Smooth muscle cell (in vitro differentiated cells): ENCODE measurements at regions not wholly inside any gene's neighbourhood (a gene's known extent, or its start where the extent isn't known, plus 50 kb on each side); places are given as distances from the start of the nearest gene placed in this dataset.
"Not testable (repeated sequence)": the region's sequence is repeated elsewhere in the genome, so short reads cannot be mapped to it uniquely, and the experiment has no call there.

Experiments used
- DNase-seq: peaks from one replicate; lab custom pipeline; 2025; ENCODE audit not compliant: unreplicated experiment; lab: John Stamatoyannopoulos, UW
- H2AFZ ChIP-seq: fragments of 200-600 bp; sonication (generic); 2 replicates; pipeline ENCODE4 v1.6.0; 2016; ENCODE audit warnings: antibody characterized with exemption, low read depth, mild to moderate bottlenecking
- H3F3A ChIP-seq: fragments of 200-600 bp; sonication (generic); 2 replicates; pipeline ENCODE4 v1.6.0; 2017; ENCODE audit warnings: antibody characterized with exemption, low read depth
- H3K27ac ChIP-seq: fragments of 200-600 bp; sonication (generic); 2 replicates; pipeline ENCODE4 v1.5.1; 2016; ENCODE audit warnings: low read depth, mild to moderate bottlenecking
- H3K27me3 ChIP-seq: fragments of 200-600 bp; sonication (generic); 2 replicates; pipeline ENCODE4 v1.6.1; 2016; ENCODE audit warnings: low read depth, mild to moderate bottlenecking
- H3K36me3 ChIP-seq: fragments of 200-600 bp; sonication (generic); 2 replicates; pipeline ENCODE4 v1.5.1; 2016; ENCODE audit warnings: low read depth
- H3K4me1 ChIP-seq: fragments of 200-600 bp; sonication (generic); 2 replicates; pipeline ENCODE4 v1.5.1; 2016; ENCODE audit warnings: low read depth
- H3K4me2 ChIP-seq: fragments of 200-600 bp; sonication (generic); 2 replicates; pipeline ENCODE4 v1.6.0; 2016; ENCODE audit warnings: mild to moderate bottlenecking
- H3K4me3 ChIP-seq: fragments of 200-600 bp; sonication (generic); 2 replicates; pipeline ENCODE4 v1.5.1; 2016; ENCODE audit warnings: mild to moderate bottlenecking
- H3K79me2 ChIP-seq: fragments of 200-600 bp; sonication (generic); 2 replicates; pipeline ENCODE4 v1.6.0; 2016; ENCODE audit warnings: low read depth, mild to moderate bottlenecking
- H3K9ac ChIP-seq: fragments of 200-600 bp; sonication (generic); 2 replicates; pipeline ENCODE4 v1.6.0; 2016; ENCODE audit warnings: low read depth
- H3K9me3 ChIP-seq: fragments of 200-600 bp; sonication (generic); replicated peaks from 2 replicates; pipeline ENCODE4 v1.5.1; 2016; ENCODE audit warnings: low read depth
- H4K20me1 ChIP-seq: fragments of 200-600 bp; sonication (generic); 2 replicates; pipeline ENCODE4 v1.6.0; 2016; ENCODE audit warnings: low read depth
- WGBS: methylation state at CpG from one replicate; pipeline ENCODE4 v1.1.7; 2016; ENCODE audit warnings: low lambda C conversion rate; 5-methylcytosine and 5-hydroxymethylcytosine counted together
- TF ChIP-seq, protein P1 (sequence below): fragments of 200-600 bp; sonication (generic); IDR thresholded peaks from 2 replicates; pipeline ENCODE4 v1.5.1; 2017; ENCODE audit warnings: borderline replicate concordance, mild to moderate bottlenecking, antibody characterized with exemption; ENCODE audit not compliant: insufficient read depth, poor library complexity, severe bottlenecking

DNA sequence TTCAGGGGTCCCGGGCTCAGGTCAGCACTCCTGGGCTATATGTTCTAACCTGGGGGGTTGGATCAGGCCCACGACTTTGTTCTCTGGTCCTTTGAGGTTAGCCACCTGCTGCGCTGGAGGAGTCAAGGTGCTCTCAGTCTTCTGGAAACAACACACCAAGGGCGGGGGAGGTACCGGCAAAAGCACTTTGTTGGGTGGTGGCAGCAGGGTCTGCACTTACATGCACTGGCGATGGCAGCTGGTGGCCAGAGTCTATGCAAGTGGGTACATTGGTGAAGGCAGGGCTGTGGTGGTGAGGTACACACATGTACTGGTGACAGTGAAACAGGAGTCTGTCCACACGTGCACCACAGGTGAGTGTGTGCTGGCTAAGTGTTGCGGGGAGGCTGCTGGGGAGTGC, 194.2 kb upstream of the MAGI2 start:
- no peak overlapping the region for H3K27ac ChIP-seq
- H3K27me3 ChIP-seq = no peaks in the 10 kb centered on the region
- TF ChIP-seq, protein P1, sequence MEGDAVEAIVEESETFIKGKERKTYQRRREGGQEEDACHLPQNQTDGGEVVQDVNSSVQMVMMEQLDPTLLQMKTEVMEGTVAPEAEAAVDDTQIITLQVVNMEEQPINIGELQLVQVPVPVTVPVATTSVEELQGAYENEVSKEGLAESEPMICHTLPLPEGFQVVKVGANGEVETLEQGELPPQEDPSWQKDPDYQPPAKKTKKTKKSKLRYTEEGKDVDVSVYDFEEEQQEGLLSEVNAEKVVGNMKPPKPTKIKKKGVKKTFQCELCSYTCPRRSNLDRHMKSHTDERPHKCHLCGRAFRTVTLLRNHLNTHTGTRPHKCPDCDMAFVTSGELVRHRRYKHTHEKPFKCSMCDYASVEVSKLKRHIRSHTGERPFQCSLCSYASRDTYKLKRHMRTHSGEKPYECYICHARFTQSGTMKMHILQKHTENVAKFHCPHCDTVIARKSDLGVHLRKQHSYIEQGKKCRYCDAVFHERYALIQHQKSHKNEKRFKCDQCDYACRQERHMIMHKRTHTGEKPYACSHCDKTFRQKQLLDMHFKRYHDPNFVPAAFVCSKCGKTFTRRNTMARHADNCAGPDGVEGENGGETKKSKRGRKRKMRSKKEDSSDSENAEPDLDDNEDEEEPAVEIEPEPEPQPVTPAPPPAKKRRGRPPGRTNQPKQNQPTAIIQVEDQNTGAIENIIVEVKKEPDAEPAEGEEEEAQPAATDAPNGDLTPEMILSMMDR = no peak
- H3K9me3 ChIP-seq = no peaks in the 10 kb centered on the region
- H3K36me3 ChIP-seq = no peaks in the 10 kb centered on the region
- DNase-seq = no peak
- no peak overlapping the region for H3K4me3 ChIP-seq
- H3K4me2 ChIP-seq = no peak overlapping the region
- 94% methylated on average over 8 of the region's 8 CpGs for WGBS
- H3K79me2 ChIP-seq = no peaks in the 10 kb centered on the region
- H3K9ac ChIP-seq = no peak overlapping the region
- no peaks in the 10 kb centered on the region for H3K4me1 ChIP-seq
- no peaks in the 10 kb centered on the region for H3F3A ChIP-seq
- H4K20me1 ChIP-seq = no peaks in the 10 kb centered on the region
- no peak overlapping the region for H2AFZ ChIP-seq

DNA sequence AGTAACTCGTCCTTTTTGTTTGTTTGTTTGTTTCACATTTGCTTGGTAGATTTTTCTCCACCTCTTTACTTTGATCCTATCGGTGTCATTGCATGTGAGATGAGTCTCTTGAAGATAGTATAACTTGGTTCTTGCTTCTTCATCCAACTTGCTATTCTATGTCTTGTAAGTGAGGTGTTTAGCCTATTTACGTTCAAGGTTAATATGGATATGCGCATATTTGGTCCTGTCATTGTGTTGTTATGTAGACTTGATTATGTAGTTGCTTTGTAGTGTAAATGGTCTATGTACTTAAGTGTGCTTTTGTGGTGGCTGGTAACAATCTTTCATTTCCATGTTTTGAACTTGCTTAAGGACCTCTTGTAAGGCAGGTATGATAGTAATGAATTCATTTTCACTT, 192.8 kb upstream of the MAGI2 start:
- 80% methylated on average over 4 of the region's 4 CpGs for WGBS
- H3K4me1 ChIP-seq = no peaks in the 10 kb centered on the region

DNA sequence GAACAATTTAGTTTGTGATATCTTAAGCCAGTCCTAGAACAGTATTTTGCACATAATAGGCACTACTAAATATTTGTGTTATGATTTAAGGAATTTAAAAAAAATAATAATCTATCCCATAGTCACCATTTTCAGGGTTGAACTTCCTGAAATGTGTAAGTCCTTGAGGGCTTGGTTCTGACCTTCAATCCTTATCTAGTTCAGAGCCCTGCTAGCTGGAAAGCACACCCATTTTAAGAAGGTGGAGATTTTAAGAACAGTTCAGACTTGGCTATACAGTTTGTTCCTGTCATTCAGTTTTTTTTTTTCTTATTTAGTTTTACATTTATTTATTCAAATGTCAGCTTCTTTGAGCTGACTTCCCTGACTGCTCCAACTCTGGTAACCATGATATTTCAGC, 183.4 kb upstream of the MAGI2 start:
- Histone ChIP-seq H3K79me2 (no peaks in the 10 kb centered on the region), H3K9me3 (no peaks in the 10 kb centered on the region), H2AFZ (no peak overlapping the region), H3F3A (no peaks in the 10 kb centered on the region), H3K27me3 (no peaks in the 10 kb centered on the region), H4K20me1 (no peaks in the 10 kb centered on the region), H3K36me3 (no peaks in the 10 kb centered on the region), H3K4me1 (no peaks in the 10 kb centered on the region), H3K4me3 (no peak overlapping the region), H3K27ac (no peak overlapping the region), H3K9ac (no peak overlapping the region), H3K4me2 (no peak overlapping the region)
- DNase-seq = no peak
- TF ChIP-seq, protein P1 = no peak

More for the DNA sequence above, 192.8 kb upstream of the MAGI2 start:
- Histone ChIP-seq H3K27me3 (no peaks in the 10 kb centered on the region), H3K9ac (no peak overlapping the region), H3K9me3 (no peaks in the 10 kb centered on the region), H3K36me3 (no peaks in the 10 kb centered on the region), H3K27ac (no peak overlapping the region), H2AFZ (no peak overlapping the region), H3K4me2 (no peak overlapping the region), H3K4me3 (no peak overlapping the region), H3K79me2 (no peaks in the 10 kb centered on the region), H4K20me1 (no peaks in the 10 kb centered on the region), H3F3A (no peaks in the 10 kb centered on the region)
- DNase-seq = no peak
- TF ChIP-seq, protein P1 = no peak

DNA sequence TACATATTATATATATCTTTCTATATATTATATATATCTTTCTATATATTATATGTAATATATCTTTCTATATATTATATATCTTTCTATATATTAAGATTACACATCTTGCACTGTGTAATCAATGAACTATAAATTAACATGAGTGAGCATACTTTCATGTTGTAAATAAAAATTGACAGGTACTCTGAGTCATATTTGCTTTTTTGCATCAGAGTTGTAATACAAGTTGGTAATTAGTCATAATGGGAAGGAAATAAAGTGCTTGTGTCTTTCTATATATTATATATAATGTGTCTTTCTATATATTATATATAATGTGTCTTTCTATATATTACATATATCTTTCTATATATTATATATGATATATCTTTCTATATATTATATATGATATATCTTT, 172.5 kb upstream of the MAGI2 start:
- DNase-seq, H3K27me3 ChIP-seq, H3K79me2 ChIP-seq, H3K4me3 ChIP-seq, H3K4me2 ChIP-seq, H3K9me3 ChIP-seq, H3F3A ChIP-seq, H2AFZ ChIP-seq, H3K36me3 ChIP-seq, H3K4me1 ChIP-seq, H3K27ac ChIP-seq, H4K20me1 ChIP-seq, H3K9ac ChIP-seq: not testable (repeated sequence)
